SK-N-MC (cell line): ENCODE measurements at regions not wholly inside any gene's neighbourhood (a gene's known extent, or its start where the extent isn't known, plus 50 kb on each side); places are given as distances from the start of the nearest gene placed in this dataset.

Source experiments
- EZH2 ChIP-seq: fragments of 200-600 bp; sonication (generic); IDR thresholded peaks from one replicate; pipeline ENCODE4 v1.6.1; 2017; ENCODE audit warnings: antibody characterized with exemption
- POLR2AphosphoS5 ChIP-seq: IDR thresholded peaks from 2 replicates; pipeline ENCODE4 v1.6.1; 2012; ENCODE audit warnings: mild to moderate bottlenecking, low read depth, low read length, borderline replicate concordance

GRCh38 chr6:43850314-43851203 is 80.5 kb downstream of the VEGFA start:
- TF ChIP-seq POLR2AphosphoS5, result no peak
- TF ChIP-seq EZH2, result no peak
